ENCODE measurements at regions not wholly inside any gene's neighbourhood (a gene's known extent, or its start where the extent isn't known, plus 50 kb on each side); places are given as distances from the start of the nearest gene placed in this dataset.
A peak's percentile ranks its signal among the peaks of the same experiment; 100 is the strongest.

- Mint-ChIP-seq H3K9me3 (ENCODE audit: low read depth) (no peaks in the 10 kb centered on the region), H3K27me3 (ENCODE audit: low read depth) (peaks cover 6% of the 10 kb centered on the region), H3K36me3 (ENCODE audit: low read depth) (no peaks in the 10 kb centered on the region), H3K27ac (ENCODE audit: unreplicated experiment) (no peak overlapping the region), H3K4me3 (ENCODE audit: unreplicated experiment) (no peak overlapping the region), H3K4me1 (ENCODE audit: low read depth) (no peaks in the 10 kb centered on the region)
- no peak for TF ChIP-seq CTCF (IDR thresholded peaks at IDR 0.05)
- DNase-seq (ENCODE audit: low spot score), result no peak
These were observed 1122.9 kb upstream of the PCDH10 start for GRCh38 chr4:132026166-132026565.

- no peak for DNase-seq (ENCODE audit: low spot score)
- Mint-ChIP-seq H3K9me3 (ENCODE audit: low read depth) (no peaks in the 10 kb centered on the region), H3K4me1 (ENCODE audit: low read depth) (no peaks in the 10 kb centered on the region), H3K4me3 (ENCODE audit: unreplicated experiment) (no peak overlapping the region), H3K27ac (ENCODE audit: unreplicated experiment) (no peak overlapping the region), H3K27me3 (ENCODE audit: low read depth) (peaks cover 6% of the 10 kb centered on the region), H3K36me3 (ENCODE audit: low read depth) (no peaks in the 10 kb centered on the region)
- TF ChIP-seq CTCF (IDR thresholded peaks at IDR 0.05), result no peak
These were observed 1122.3 kb upstream of the PCDH10 start for GRCh38 chr4:132026816-132027215.

- Mint-ChIP-seq H3K4me3 (ENCODE audit: unreplicated experiment) (no peak overlapping the region), H3K27ac (ENCODE audit: unreplicated experiment) (no peak overlapping the region), H3K4me1 (ENCODE audit: low read depth) (no peaks in the 10 kb centered on the region), H3K9me3 (ENCODE audit: low read depth) (peaks cover 3% of the 10 kb centered on the region), H3K36me3 (ENCODE audit: low read depth) (no peaks in the 10 kb centered on the region), H3K27me3 (ENCODE audit: low read depth) (no peaks in the 10 kb centered on the region)
- no peak for DNase-seq (ENCODE audit: low spot score)
- TF ChIP-seq CTCF (IDR thresholded peaks at IDR 0.05), result no peak
These were observed 1092.6 kb upstream of the PCDH10 start for GRCh38 chr4:132056496-132056895.

- no peaks in the 10 kb centered on the region for H3K4me1 Mint-ChIP-seq (ENCODE audit: low read depth)
- no peak overlapping the region for H3K4me3 Mint-ChIP-seq (ENCODE audit: unreplicated experiment)
- H3K36me3 Mint-ChIP-seq (ENCODE audit: low read depth), result no peaks in the 10 kb centered on the region
- no peaks in the 10 kb centered on the region for H3K27me3 Mint-ChIP-seq (ENCODE audit: low read depth)
- DNase-seq (ENCODE audit: low spot score), result no peak
- no peak for TF ChIP-seq CTCF (IDR thresholded peaks at IDR 0.05)
- peaks cover 9% of the 10 kb centered on the region for H3K9me3 Mint-ChIP-seq (ENCODE audit: low read depth)
- H3K27ac Mint-ChIP-seq (ENCODE audit: unreplicated experiment), result no peak overlapping the region
These were observed 1089.9 kb upstream of the PCDH10 start for GRCh38 chr4:132059227-132059626.

- Mint-ChIP-seq H3K4me3 (ENCODE audit: unreplicated experiment) (no peak overlapping the region), H3K27me3 (ENCODE audit: low read depth) (no peaks in the 10 kb centered on the region), H3K36me3 (ENCODE audit: low read depth) (no peaks in the 10 kb centered on the region), H3K4me1 (ENCODE audit: low read depth) (no peaks in the 10 kb centered on the region), H3K9me3 (ENCODE audit: low read depth) (peaks cover 9% of the 10 kb centered on the region), H3K27ac (ENCODE audit: unreplicated experiment) (no peak overlapping the region)
- DNase-seq (ENCODE audit: low spot score), result peak; percentile 79
- TF ChIP-seq CTCF (IDR thresholded peaks at IDR 0.05), result no peak
These were observed 1086.4 kb upstream of the PCDH10 start for GRCh38 chr4:132062611-132063239.
